NOMO-1 treated with DMSO at 0.1 percent for 48 hours (cell line): ENCODE measurements at regions not wholly inside any gene's neighbourhood (a gene's known extent, or its start where the extent isn't known, plus 50 kb on each side); places are given as distances from the start of the nearest gene placed in this dataset.

ENCODE experiments used
- DNase-seq: peaks from one replicate; lab custom pipeline; 2025; ENCODE audit not compliant: unreplicated experiment; lab: John Stamatoyannopoulos, UW

DNA sequence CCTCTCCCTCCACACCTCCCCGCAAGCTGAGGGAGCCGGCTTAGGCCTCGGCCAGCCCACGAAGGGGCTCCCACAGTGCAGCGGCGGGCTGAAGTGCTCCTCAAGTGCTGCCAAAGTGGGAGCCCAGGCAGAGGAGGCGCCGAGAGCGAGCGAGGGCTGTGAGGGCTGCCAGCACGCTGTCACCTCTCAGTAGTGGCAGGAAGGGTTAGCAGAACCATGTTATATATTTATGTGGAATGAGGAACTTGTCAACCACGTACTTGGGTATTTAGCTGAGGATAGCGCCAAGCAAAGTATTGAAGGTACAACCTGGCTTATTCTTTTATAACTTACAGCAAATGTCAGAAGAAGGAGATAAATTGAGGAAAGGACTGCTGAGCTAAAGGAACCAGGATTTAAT is 144.1 kb upstream of the MGAT5 start:
- no peak for DNase-seq

DNA sequence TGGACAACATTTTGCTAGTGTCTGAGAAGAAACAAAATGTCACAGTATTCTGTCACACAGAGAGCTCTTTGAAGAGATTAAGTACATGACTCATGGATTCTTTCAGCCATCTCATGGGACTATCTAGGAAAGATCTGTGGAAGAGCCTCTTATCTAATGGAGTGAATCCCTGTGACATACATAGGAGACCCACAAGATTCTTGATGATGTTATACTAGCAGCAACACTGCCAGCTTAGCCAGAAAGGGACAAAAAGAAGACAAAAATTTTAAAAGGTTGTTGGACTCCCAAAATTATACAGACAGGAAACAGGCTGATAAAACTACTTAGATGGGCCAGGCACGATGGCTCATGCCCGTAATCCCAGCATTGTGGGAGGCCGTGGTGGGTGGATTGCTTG is 143.3 kb upstream of the MGAT5 start:
- DNase-seq: no peak

DNA sequence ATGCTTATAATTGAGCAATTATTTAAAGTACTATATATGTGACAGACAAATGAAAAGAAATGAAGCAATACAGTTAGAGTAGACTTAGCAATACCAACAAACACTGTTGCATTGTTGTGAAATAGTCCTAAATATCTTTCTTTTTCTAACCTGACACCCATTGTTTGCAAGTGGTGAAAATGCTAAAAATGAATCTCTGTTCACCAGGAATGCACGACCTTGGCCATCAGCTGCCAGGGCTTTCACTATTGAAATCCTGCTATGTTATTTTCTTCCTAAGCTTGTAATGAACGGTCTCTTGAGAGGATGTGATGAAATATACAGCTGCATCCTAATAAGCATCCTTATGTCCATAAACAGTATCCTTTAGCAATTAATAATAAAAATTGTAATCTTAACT is 136.2 kb upstream of the MGAT5 start:
- DNase-seq: peak; percentile 15

DNA sequence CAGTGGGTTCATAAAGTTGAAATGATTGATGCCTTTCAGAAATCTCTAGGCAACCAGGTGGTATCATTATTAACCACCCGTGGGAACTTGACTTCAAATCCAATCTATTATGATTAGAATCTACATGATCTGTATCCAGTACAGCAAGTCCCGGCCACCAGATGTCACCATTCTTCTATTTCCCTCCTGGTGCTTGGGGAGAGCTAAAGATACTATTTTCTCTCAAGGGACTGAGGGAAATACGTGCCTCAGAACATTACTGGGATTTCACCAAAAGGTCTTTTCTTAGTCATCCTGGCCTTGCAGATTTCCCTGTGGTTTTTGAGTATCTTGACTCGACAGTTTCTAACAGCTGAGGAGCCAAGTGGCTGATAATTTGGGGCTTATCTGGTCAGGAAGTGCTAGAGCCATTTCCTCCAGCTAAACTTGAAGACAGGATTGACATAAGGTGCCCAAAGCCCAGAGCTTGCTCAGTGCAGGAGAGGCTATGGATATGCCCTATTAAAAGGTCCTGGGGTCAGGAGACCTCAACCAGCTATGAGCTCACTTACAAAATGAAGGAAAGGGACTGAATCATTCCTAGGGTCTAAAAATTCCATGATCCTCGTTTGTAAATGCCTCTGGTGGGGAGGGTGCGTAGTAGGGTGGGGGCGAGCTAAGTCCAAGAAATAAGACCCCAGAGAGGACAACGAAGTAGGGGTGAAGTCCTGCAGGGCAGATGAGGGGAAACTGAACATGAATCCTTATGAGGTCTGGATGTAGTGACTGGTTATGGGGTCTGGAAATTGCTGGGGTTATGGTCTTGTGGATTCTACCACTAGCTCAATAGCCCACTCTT is 135.4 kb upstream of the MGAT5 start:
- DNase-seq: peak; percentile 93

DNA sequence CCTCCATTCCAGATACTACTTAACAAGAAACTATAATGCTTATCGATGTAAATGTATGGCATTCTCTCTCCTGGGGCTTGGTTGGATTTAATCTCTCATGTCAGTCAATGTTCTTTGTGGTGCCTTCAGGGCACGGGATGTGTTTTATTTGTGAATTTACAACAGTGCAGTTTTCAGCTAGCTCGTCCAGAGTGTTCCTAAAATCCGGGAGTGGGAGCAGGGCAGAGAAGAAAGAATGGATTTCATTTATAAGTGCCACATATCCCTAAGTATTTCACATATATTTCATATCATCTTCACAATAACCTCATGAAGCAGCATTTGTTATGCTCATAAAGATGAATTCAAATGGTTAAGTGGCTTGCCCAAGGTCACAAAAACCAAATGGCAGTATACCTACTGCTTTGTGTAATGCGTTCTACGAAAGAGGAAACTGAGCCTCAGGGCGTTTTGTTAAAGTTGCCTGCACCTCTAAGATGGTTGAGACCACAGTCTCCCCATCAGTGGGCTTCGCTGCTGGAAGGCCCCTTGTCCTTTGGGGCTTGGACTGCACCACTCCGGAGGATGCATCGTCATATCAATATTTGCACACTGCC is 134.7 kb upstream of the MGAT5 start:
- DNase-seq: no peak

DNA sequence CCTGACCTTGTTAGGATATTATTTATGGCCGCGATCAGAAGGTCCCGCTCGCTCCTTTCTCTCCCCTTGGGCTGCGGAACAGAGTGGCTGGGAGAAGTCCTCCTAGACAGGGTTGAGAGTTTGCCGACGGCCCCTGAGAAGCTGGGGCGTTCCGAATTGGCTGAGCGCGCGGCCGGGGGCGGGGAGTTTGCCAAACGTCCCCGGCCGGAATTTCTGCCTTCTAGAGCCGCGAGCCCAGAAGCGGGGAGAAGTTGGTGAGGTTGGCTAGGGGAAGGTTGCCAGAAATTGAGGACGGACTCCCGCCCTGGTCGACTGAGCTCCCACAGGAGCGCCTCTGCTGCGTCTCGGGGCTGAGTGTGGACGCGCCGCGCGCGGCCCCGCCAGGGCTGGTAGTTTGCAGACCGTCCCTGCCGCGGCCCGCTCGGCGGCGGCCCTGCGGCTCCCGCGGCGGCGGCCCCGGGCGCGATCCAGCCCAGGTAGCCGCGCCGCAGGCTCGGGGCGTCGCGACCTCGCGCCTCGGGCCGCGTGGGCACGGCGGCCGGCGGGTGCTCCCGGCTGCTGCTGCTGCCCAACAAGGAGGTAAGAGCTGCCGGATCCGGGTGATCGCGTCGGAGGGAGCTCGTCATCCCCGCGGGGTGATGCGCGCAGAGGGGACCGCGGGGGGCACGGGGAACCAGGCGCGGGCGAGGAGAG is 134.0 kb upstream of the MGAT5 start:
- peak; percentile 89 for DNase-seq

DNA sequence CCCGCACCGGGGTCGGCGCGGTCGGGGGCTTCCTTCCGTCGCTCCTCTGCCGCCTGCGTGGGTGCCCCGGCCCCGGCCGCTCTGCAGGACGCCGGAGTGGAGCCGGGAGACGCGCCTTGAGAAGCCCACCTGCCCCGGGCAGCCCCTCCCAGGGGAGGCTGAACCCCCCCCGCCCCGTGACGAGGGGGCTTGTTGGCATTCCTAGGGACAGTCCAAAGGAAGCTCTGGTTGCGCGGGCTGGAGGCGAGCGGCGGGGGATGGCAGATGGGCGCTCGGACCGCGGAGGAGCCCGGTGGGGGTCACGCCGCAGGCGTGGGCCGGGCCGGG is 133.5 kb upstream of the MGAT5 start:
- no peak for DNase-seq

DNA sequence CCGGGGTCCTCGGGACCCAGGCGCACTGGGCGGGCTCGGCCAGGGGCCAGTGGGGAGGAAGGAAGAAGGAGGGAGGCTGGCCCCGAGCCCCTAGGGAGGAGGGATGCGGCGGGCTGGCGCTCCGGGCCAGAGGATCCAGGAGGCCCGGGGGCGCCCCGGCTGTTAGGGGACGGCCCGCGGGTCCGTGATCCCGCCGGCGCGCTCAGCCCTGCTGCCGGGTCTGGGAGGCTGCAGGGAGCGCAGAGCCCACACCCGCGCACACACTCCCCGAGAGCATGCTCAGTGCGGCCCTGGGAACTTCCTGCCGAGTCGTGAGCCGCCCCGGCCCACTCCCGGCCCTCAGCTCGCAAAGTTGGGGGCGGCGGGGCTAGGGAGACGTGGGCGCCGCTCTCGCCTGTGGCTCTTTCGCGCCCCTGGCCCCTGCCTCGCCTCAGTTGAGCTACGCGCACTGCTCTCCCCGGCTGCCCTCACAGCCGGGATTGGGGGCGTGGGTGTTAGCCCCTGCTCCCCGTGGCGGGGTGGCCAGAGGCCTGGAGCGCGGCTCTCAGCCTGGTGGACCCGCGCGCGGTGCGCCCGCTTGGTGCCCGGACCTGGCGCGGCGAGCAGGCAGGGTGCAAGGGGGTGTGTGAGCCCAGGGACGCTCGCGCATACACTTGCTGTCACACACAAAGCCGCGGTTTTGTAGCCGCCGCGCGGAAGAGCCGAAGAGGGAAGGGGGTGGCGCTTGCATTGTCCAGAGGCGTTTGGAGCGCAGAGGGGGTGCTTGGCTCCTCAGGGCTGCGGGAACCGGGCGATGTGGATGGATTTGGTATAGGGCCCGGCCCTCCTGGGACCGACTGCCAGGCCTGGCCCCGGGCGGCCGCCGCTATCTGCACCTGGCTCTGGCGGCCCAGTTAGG is 132.9 kb upstream of the MGAT5 start:
- DNase-seq: peak; percentile 34

DNA sequence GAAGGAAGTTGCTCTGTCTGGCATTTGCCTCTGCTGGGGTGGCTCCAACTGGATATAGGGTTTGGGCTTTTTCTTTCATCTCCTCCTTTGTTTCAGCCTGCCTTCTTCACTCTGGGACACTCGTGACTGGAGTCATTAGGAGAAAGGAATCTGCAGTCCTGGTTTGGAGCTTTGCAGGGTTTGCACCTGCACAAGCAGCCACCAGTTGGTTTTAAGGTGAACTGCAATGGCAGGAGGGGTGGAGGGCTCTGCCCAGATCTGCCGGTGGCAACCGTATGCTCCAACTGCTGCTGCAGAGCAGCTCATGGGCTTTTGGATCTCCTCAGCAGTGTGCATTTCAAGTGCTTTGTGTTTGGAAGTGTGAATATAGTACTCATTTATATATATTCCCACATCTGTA is 131.3 kb upstream of the MGAT5 start:
- no peak for DNase-seq

DNA sequence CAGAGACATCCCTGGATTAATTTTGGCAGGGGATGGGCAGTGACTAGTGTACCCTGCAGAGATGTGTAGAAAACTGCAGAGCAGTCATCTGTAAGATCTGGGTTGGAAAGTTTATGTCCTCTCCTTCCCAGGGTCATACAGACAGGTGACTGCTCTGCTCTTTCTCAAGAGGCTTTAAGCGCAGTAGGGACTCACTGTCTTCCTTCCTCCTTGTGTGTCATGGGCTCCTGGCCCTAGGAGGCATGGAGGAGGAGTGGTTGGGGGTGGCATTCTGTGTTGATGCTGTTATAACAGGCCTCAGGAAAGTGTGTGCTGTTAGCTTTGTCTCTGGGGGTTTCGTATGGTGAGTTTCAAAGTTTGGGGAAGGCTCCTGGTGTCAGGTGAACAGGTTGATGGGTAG is 130.5 kb upstream of the MGAT5 start:
- DNase-seq: no peak

DNA sequence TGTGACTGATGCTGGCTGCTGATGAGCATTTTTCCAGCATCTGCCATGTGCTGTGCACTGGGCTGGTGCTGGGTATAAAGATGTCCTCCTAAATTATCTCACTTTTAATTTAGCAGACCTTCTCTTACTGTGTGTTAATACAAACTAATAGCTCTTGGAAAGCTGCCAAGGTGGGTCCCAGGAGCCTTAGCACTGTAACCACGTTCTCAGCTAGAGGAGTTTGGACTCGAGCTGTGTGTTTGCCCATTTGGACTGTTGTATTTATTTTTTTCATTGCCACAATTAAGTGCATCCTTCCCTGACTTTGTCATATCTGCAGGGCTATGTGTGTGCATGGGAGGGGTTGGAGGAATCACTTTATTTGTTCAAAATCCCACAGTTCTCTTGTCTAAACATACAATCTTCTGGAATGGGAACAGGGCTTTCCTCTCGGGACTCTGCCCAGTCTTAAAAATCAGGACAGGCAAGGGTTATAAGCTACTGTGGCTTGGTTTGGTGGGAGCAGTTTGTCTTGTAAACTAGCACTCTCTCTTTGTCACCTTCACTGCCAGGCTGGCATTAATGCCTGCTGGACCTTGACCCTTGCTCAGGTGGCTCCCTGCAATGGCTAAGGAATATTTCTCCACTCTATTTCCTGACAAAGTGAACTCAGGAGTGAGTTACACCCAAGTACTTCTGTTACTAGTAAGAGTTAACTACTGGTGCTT is 129.7 kb upstream of the MGAT5 start:
- DNase-seq: no peak

DNA sequence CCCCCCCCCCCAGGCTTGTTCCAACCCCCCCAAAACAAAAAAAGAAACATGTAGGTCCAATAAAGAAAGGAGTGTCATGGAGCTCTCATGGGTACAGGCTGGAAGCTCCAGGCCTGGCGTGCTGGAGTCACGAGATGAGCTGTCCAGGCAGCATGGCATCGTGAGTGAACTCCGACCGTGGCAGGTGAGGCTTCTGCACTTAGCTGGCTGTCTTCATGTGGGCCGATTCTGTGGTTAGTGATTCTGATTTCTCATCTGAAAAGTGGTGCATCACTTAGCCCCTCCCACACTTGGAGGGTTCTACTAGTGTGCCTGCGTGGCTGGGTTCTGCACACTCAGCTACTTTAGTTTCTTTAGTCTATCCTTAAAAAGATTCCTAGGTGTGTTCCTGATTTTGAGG is 126.4 kb upstream of the MGAT5 start:
- DNase-seq: no peak

DNA sequence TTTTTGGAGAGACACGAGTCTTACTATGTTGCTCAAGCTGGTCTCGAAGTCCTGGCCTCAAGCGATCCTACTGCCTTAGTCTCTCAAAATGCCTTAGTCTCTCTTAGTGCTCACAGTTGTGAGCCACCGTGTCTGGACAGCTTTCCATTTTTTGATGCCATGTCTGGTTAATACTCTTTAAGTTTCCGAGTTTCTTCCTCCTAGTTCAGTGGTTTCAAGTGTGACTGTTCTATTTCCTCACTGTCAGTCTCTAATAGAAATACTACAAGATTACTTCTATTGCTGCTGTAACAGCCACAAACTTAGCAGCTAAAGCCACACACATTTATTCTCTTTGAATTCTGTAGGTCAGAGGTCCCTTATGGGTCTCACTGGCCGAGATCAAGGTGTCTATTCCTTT is 125.1 kb upstream of the MGAT5 start:
- peak; percentile 18 for DNase-seq

DNA sequence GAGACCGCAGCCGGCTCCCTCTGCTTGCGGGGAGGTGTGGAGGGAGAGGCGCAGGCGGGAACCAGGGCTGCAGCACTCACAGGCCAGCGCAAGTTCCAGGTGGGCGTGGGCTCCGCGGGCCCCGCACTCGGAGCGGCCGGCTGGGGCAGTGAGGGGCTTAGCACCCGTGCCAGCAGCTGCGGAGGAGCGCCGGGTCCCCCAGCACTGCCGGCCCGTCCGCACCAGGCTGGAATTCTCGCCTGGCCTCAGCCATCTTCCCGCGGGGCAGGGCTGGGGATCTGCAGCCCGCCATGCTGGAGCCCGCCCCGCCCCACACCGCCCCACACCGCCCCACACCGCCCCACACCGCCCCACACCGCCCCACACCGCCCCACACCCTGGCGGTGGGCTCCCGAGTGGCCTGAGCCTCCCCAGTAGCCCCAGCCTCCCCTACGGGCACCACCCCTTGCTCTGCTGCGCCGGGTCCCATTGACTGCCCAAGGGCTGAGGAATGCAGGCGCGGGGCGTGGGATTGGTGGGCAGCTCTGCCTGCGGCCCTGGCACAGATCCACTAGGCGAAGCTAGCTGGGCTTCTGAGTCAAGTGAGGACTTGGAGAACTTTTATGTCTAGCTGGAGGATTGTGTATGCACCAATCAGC is 123.9 kb upstream of the MGAT5 start:
- DNase-seq: no peak

DNA sequence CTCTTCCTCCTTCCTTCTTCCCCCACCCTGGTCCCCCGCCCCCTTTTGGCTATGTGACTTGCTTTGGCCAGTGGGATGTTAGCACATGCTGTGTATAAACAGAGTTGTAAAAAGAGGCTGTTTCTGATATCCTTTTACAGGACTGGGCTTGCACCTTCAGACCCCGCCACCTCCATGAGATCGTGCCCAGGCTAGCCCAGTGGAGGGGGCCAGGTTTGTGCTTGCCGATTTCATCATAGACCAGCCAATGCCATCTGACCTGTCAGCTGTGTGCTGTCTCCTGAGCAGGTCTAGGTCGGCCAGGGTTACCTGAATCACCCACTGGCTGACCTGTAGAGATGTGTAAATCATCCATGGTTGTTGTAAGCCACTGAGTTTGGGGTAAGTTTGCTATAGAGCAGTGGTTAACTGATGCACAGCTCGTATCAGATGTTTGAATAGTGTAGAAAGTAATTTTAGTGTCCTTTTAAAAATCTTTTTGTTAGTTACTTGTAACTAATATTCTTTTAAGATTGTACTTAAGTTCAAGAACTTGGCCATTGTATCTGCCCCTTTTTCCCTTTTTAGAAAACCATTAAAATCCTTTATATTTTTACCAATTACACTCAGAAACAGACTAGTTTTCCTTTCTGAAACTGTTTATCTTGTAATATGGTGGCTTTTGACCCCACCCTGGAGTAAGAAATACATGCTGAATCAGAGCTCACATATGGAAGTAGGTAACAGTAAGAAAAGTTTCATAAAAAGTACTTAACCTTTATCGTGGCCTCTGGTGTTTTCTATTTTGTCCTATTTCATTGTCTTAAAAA is 122.0 kb upstream of the MGAT5 start:
- no peak for DNase-seq

DNA sequence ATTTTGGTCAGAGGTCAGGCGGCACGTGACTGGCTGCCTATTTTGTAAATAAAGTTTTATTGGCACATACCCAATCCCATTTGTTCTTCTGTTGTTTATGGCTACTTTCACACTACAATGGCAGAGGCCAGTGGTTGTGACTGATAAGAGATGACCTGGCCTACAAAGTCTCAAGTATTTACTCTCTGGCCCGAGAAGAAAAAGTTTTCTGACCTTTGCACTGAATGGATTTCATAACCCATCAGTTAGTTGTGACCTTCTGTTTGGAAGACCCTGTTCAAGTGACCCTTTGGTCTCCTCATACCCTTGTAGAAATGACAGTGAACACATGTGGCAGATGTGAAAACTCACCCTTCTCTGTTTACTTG is 121.4 kb upstream of the MGAT5 start:
- DNase-seq: no peak

DNA sequence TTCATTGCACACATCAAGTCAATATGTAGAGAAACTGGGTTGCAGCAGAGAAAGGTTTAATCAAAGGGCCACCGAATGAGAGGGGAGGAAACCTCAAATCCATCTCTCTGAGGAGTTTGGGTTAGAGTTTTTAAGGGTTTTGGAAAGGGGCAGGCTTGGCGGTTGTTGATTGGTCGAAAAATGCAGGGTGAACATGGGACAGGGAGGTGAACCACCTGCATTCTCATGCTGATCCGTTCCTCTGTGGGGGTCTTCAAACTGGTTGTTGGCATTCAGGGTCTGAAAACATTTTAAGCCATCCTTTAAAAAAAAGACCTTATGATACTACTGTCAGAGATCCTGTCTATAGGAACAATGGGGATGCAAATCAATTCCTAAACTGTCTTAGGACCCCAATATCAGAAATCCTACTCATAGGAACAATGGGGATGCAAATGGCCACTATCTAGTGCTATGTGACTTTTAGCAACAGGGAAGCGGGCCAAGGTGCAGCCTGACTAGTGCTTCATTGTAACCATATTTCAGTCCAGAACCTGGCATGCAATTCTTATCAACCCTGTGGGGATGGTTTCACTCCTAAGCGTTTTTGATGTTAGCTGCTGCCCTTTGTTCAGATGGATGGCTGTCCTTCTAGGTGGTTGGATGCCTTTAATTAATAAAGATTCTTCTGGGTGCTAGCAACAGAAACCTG is 120.1 kb upstream of the MGAT5 start:
- DNase-seq: no peak

DNA sequence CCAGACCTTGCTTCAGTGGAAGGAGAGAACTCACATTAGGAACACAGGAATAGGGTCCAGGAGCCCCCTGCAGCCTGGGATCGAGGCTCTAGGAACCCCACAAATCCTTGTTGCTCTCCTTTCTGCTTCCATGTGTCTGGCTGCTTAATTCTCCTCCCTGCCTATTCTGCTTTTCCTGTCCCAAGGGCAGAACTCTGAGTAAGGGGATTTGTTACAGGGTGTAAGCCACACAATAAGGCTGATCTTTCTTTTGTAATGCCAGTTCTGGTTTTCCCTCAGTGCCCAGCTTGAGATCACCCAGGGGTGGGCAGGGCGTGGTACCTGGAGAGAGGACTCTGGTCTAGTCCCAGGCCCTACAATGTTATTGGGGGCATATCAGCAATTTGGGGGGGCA is 119.6 kb upstream of the MGAT5 start:
- no peak for DNase-seq

DNA sequence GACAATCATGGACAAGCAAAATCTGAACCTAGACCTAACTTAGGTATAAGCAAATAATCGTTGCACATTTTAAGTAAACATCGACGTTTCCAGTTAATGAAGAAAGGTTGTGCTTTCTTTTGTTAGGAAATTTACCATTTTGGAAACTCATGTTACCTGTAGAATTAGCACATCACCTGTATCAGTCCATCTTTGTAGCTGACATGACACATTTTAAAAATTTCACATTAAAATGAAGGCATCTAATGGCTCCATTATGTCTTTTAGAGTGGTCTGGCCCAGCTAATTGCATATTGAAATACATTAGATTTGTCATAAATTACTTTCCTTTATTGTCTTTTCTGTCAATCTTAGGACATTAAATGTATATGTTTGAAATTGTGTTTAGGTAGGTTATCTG is 119.0 kb upstream of the MGAT5 start:
- DNase-seq: no peak
